Hepatocyte (in vitro differentiated cells): ENCODE measurements at regions not wholly inside any gene's neighbourhood (a gene's known extent, or its start where the extent isn't known, plus 50 kb on each side); places are given as distances from the start of the nearest gene placed in this dataset.

ENCODE experiments used
- DNase-seq: peaks from one replicate; pipeline ENCODE4 v3.0.0-alpha.2; 2016; ENCODE audit warnings: low spot score
- H2AFZ ChIP-seq: fragments of 200-600 bp; sonication (generic); 2 replicates; pipeline ENCODE4 v1.6.0; 2016; ENCODE audit warnings: antibody characterized with exemption, mild to moderate bottlenecking
- H3K27ac ChIP-seq: fragments of 200-600 bp; sonication (generic); 2 replicates; pipeline ENCODE4 v1.5.1; 2016; ENCODE audit warnings: mild to moderate bottlenecking
- H3K27me3 ChIP-seq: fragments of 200-600 bp; sonication (generic); 2 replicates; pipeline ENCODE4 v1.6.1; 2016
- H3K36me3 ChIP-seq: fragments of 200-600 bp; sonication (generic); replicated peaks from 2 replicates; pipeline ENCODE4 v1.5.1; 2016; ENCODE audit warnings: low read depth; ENCODE audit not compliant: insufficient read depth
- H3K4me1 ChIP-seq: fragments of 200-600 bp; sonication (generic); 2 replicates; pipeline ENCODE4 v1.5.1; 2016; ENCODE audit warnings: mild to moderate bottlenecking, moderate library complexity; ENCODE audit not compliant: insufficient read depth
- H3K4me2 ChIP-seq: fragments of 200-600 bp; sonication (generic); 2 replicates; pipeline ENCODE4 v1.6.0; 2016
- H3K4me3 ChIP-seq: fragments of 200-600 bp; sonication (generic); 2 replicates; pipeline ENCODE4 v1.5.1; 2016; ENCODE audit warnings: mild to moderate bottlenecking
- H3K79me2 ChIP-seq: fragments of 200-600 bp; sonication (generic); 2 replicates; pipeline ENCODE4 v1.6.0; 2017; ENCODE audit warnings: mild to moderate bottlenecking
- H3K9me2 ChIP-seq: fragments of 200-600 bp; sonication (generic); replicated peaks from 2 replicates; pipeline ENCODE4 v1.6.0; 2017; ENCODE audit warnings: mild to moderate bottlenecking; ENCODE audit not compliant: insufficient read depth
- H3K9me3 ChIP-seq: fragments of 200-600 bp; sonication (generic); 2 replicates; pipeline ENCODE4 v1.5.1; 2016; ENCODE audit warnings: low read depth, mild to moderate bottlenecking
- H4K20me1 ChIP-seq: fragments of 200-600 bp; sonication (generic); 2 replicates; pipeline ENCODE4 v1.6.0; 2016; ENCODE audit warnings: mild to moderate bottlenecking; ENCODE audit not compliant: insufficient read depth, poor library complexity, severe bottlenecking
- EZH2 ChIP-seq: fragments of 200-600 bp; sonication (generic); IDR thresholded peaks from 2 replicates; pipeline ENCODE4 v1.6.1; 2016; ENCODE audit warnings: antibody characterized with exemption, mild to moderate bottlenecking, borderline replicate concordance
- EZH2phosphoT487 ChIP-seq: fragments of 200-600 bp; sonication (generic); IDR thresholded peaks from one replicate; pipeline ENCODE4 v1.6.1; 2018; ENCODE audit warnings: antibody characterized with exemption, mild to moderate bottlenecking, low read depth, moderate library complexity; ENCODE audit not compliant: unreplicated experiment, severe bottlenecking
- WGBS: methylation state at CpG from one replicate; pipeline ENCODE4 v1.1.6; 2016; ENCODE audit warnings: low lambda C conversion rate; ENCODE audit errors: missing lambda C conversion rate; 5-methylcytosine and 5-hydroxymethylcytosine counted together
- TF ChIP-seq, protein P1 (sequence below): fragments of 200-600 bp; sonication (generic); IDR thresholded peaks from 2 replicates; pipeline ENCODE4 v1.5.1; 2016; ENCODE audit warnings: antibody characterized with exemption, mild to moderate bottlenecking; ENCODE audit not compliant: poor library complexity

DNA sequence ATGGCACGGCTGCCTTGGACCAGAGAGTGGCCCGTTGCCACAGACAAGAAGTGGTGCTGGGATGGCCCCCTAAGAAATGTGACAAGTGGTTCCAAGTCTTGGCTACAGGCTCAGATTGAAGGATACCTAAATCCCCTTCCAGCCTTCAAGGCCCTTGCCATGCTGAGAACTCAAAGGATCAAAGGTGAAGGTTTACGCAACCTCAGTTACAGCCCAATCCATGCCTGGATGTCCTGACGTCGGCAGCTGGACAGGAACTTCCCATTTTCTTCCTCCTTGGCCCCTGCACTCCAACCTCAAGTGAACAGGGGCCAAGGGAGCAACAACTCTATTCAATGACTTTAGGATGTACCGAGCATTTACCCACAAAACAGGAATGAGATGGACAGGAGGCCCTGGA, 95.4 kb downstream of the DHCR7 start:
- no peaks in the 10 kb centered on the region for H4K20me1 ChIP-seq
- H3K27me3 ChIP-seq: peaks cover 7% of the 10 kb centered on the region
- no peak for TF ChIP-seq EZH2
- TF ChIP-seq, protein P1, sequence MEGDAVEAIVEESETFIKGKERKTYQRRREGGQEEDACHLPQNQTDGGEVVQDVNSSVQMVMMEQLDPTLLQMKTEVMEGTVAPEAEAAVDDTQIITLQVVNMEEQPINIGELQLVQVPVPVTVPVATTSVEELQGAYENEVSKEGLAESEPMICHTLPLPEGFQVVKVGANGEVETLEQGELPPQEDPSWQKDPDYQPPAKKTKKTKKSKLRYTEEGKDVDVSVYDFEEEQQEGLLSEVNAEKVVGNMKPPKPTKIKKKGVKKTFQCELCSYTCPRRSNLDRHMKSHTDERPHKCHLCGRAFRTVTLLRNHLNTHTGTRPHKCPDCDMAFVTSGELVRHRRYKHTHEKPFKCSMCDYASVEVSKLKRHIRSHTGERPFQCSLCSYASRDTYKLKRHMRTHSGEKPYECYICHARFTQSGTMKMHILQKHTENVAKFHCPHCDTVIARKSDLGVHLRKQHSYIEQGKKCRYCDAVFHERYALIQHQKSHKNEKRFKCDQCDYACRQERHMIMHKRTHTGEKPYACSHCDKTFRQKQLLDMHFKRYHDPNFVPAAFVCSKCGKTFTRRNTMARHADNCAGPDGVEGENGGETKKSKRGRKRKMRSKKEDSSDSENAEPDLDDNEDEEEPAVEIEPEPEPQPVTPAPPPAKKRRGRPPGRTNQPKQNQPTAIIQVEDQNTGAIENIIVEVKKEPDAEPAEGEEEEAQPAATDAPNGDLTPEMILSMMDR: no peak
- TF ChIP-seq EZH2phosphoT487: no peak
- no peaks in the 10 kb centered on the region for H3K4me1 ChIP-seq
- H3K4me2 ChIP-seq: no peak overlapping the region
- H3K4me3 ChIP-seq: no peak overlapping the region
- 94% methylated on average over 6 of the region's 6 CpGs for WGBS
- no peaks in the 10 kb centered on the region for H3K9me3 ChIP-seq
- H2AFZ ChIP-seq: no peak overlapping the region
- no peak overlapping the region for H3K27ac ChIP-seq
- H3K79me2 ChIP-seq: no peaks in the 10 kb centered on the region
- H3K36me3 ChIP-seq: no peaks in the 10 kb centered on the region
- no peaks in the 10 kb centered on the region for H3K9me2 ChIP-seq
- DNase-seq: no peak

GRCh38 chr11:71352226-71352625, 96.0 kb downstream of the DHCR7 start:
- no peak overlapping the region for H3K4me2 ChIP-seq
- no peak overlapping the region for H2AFZ ChIP-seq
- WGBS: 84% methylated on average over 8 of the region's 8 CpGs
- no peaks in the 10 kb centered on the region for H3K4me1 ChIP-seq
- no peaks in the 10 kb centered on the region for H3K36me3 ChIP-seq
- no peaks in the 10 kb centered on the region for H3K9me3 ChIP-seq
- DNase-seq: no peak
- no peak overlapping the region for H3K27ac ChIP-seq
- no peaks in the 10 kb centered on the region for H3K79me2 ChIP-seq
- H4K20me1 ChIP-seq: no peaks in the 10 kb centered on the region
- peaks cover 7% of the 10 kb centered on the region for H3K27me3 ChIP-seq
- no peaks in the 10 kb centered on the region for H3K9me2 ChIP-seq
- TF ChIP-seq, protein P1: no peak
- no peak for TF ChIP-seq EZH2phosphoT487
- no peak for TF ChIP-seq EZH2
- H3K4me3 ChIP-seq: no peak overlapping the region

DNA sequence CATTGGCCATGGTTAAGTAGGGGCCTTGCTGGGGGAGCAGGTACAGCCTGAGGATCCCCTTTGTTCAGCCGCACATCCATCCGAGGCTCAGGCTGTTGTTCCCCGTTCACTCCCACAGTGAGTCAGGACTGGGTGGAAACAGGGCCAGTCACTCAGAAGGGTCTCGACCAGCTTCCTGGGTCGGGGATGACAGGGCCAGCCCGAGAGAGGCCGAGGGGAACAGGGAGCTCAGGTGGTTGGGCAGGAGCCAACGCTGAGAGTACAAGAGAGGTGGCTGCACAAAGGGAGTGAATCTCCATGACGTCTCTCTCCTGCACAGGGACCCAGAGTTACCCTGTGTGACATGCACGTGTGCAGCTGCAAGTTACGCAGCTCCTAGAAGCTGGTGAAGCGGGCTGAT, 97.2 kb upstream of the SHANK2 start:
- no peak overlapping the region for H3K27ac ChIP-seq
- no peak for DNase-seq
- no peak overlapping the region for H3K4me3 ChIP-seq
- no peak overlapping the region for H3K4me2 ChIP-seq
- H3K9me2 ChIP-seq: no peaks in the 10 kb centered on the region
- H4K20me1 ChIP-seq: no peaks in the 10 kb centered on the region
- H2AFZ ChIP-seq: no peak overlapping the region
- peaks cover 7% of the 10 kb centered on the region for H3K27me3 ChIP-seq
- H3K9me3 ChIP-seq: no peaks in the 10 kb centered on the region
- no peaks in the 10 kb centered on the region for H3K79me2 ChIP-seq
- H3K36me3 ChIP-seq: no peaks in the 10 kb centered on the region
- no peaks in the 10 kb centered on the region for H3K4me1 ChIP-seq
- TF ChIP-seq EZH2phosphoT487 (no peak), EZH2 (no peak)
- TF ChIP-seq, protein P1: no peak
- 86% methylated on average over 12 of the region's 12 CpGs for WGBS

- no peak overlapping the region for H3K4me3 ChIP-seq
- 82% methylated on average over 11 of the region's 11 CpGs for WGBS
- TF ChIP-seq EZH2phosphoT487 (no peak), EZH2 (no peak)
- TF ChIP-seq, protein P1: no peak
Observed at GRCh38 chr11:71343828-71344400, 91.5 kb upstream of the SHANK2 start.

More at GRCh38 chr11:71343828-71344400, 91.5 kb upstream of the SHANK2 start:
- H3K9me2 ChIP-seq: no peaks in the 10 kb centered on the region
- H3K27me3 ChIP-seq: peaks cover 7% of the 10 kb centered on the region
- no peak overlapping the region for H3K4me2 ChIP-seq
- H3K4me1 ChIP-seq: peaks cover 15% of the 10 kb centered on the region
- no peaks in the 10 kb centered on the region for H3K79me2 ChIP-seq
- DNase-seq: no peak
- no peak overlapping the region for H2AFZ ChIP-seq
- H3K36me3 ChIP-seq: no peaks in the 10 kb centered on the region
- H4K20me1 ChIP-seq: no peaks in the 10 kb centered on the region
- H3K27ac ChIP-seq: no peak overlapping the region
- H3K9me3 ChIP-seq: no peaks in the 10 kb centered on the region
